ENCODE measurements at regions not wholly inside any gene's neighbourhood (a gene's known extent, or its start where the extent isn't known, plus 50 kb on each side); places are given as distances from the start of the nearest gene placed in this dataset.

DNA sequence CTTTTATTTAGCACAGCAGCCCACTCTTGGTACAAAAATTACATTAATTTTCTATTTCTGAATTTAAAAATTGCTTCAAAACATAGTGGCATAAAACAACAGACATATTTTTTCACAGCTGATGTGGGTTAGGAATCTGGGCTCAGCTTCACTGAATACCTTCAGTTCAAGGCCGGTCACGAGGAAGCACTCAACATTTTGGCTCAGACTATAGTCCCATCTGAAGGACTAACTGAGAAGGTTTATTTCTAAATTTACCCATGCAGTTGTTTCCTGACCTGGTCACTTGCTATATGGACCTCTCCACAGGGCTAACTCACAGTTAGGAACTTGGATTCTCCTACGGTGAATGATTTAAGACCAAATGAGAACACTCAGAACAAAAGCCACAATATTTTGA lies 1230.2 kb upstream of the ADGRL3 start:
- TF ChIP-seq, protein P1, sequence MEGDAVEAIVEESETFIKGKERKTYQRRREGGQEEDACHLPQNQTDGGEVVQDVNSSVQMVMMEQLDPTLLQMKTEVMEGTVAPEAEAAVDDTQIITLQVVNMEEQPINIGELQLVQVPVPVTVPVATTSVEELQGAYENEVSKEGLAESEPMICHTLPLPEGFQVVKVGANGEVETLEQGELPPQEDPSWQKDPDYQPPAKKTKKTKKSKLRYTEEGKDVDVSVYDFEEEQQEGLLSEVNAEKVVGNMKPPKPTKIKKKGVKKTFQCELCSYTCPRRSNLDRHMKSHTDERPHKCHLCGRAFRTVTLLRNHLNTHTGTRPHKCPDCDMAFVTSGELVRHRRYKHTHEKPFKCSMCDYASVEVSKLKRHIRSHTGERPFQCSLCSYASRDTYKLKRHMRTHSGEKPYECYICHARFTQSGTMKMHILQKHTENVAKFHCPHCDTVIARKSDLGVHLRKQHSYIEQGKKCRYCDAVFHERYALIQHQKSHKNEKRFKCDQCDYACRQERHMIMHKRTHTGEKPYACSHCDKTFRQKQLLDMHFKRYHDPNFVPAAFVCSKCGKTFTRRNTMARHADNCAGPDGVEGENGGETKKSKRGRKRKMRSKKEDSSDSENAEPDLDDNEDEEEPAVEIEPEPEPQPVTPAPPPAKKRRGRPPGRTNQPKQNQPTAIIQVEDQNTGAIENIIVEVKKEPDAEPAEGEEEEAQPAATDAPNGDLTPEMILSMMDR (IDR thresholded peaks at IDR 0.05) = no peak
- TF ChIP-seq NFYB (CRISPR knock-in tag; conservative IDR thresholded peaks at IDR 0.05; ENCODE audit: low read depth) = no peak
- no peak for TF ChIP-seq SMAD4 (CRISPR knock-in tag; IDR thresholded peaks at IDR 0.05)
- TF ChIP-seq, protein P2, sequence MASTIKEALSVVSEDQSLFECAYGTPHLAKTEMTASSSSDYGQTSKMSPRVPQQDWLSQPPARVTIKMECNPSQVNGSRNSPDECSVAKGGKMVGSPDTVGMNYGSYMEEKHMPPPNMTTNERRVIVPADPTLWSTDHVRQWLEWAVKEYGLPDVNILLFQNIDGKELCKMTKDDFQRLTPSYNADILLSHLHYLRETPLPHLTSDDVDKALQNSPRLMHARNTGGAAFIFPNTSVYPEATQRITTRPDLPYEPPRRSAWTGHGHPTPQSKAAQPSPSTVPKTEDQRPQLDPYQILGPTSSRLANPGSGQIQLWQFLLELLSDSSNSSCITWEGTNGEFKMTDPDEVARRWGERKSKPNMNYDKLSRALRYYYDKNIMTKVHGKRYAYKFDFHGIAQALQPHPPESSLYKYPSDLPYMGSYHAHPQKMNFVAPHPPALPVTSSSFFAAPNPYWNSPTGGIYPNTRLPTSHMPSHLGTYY (CRISPR knock-in tag; IDR thresholded peaks at IDR 0.05) = no peak
- TF ChIP-seq ZNF396 (CRISPR knock-in tag; IDR thresholded peaks at IDR 0.05; ENCODE audit: borderline replicate concordance) = no peak
- no peak for TF ChIP-seq ATF1 (CRISPR knock-in tag; IDR thresholded peaks at IDR 0.05)
- no peak for TF ChIP-seq ELF4 (CRISPR knock-in tag; IDR thresholded peaks at IDR 0.05; ENCODE audit: low read depth)
- TF ChIP-seq ETV6 (CRISPR knock-in tag; IDR thresholded peaks at IDR 0.05) = no peak
- TF ChIP-seq, protein P3, sequence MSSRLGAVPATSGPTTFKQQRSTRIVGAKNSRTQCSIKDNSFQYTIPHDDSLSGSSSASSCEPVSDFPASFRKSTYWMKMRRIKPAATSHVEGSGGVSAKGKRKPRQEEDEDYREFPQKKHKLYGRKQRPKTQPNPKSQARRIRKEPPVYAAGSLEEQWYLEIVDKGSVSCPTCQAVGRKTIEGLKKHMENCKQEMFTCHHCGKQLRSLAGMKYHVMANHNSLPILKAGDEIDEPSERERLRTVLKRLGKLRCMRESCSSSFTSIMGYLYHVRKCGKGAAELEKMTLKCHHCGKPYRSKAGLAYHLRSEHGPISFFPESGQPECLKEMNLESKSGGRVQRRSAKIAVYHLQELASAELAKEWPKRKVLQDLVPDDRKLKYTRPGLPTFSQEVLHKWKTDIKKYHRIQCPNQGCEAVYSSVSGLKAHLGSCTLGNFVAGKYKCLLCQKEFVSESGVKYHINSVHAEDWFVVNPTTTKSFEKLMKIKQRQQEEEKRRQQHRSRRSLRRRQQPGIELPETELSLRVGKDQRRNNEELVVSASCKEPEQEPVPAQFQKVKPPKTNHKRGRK (CRISPR knock-in tag; IDR thresholded peaks at IDR 0.05; ENCODE audit: borderline replicate concordance) = no peak
- TF ChIP-seq, protein P4, sequence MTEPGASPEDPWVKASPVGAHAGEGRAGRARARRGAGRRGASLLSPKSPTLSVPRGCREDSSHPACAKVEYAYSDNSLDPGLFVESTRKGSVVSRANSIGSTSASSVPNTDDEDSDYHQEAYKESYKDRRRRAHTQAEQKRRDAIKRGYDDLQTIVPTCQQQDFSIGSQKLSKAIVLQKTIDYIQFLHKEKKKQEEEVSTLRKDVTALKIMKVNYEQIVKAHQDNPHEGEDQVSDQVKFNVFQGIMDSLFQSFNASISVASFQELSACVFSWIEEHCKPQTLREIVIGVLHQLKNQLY (CRISPR knock-in tag; IDR thresholded peaks at IDR 0.05) = no peak

All from WTC11 (cell line).